ENCODE measurements at regions not wholly inside any gene's neighbourhood (a gene's known extent, or its start where the extent isn't known, plus 50 kb on each side); places are given as distances from the start of the nearest gene placed in this dataset.

GRCh38 chr5:62964428-62964827 lies 385.8 kb downstream of the LRRC70 start:
- TF ChIP-seq CTCF (IDR thresholded peaks at IDR 0.05) = no peak
- TF ChIP-seq ZFX (IDR thresholded peaks at IDR 0.05; ENCODE audit: borderline replicate concordance) = no peak

All from 22Rv1 (cell line).